H9 (cell line): ENCODE measurements at regions not wholly inside any gene's neighbourhood (a gene's known extent, or its start where the extent isn't known, plus 50 kb on each side); places are given as distances from the start of the nearest gene placed in this dataset.
"Not testable (repeated sequence)": the region's sequence is repeated elsewhere in the genome, so short reads cannot be mapped to it uniquely, and the experiment has no call there.

Experiments used
- DNase-seq: peaks from one replicate; pipeline ENCODE4 v3.0.0-alpha.2; 2017
- H2AFZ ChIP-seq: one replicate; pipeline ENCODE4 v1.6.1; 2013; ENCODE audit warnings: mild to moderate bottlenecking, low read length, control low read depth, moderate library complexity
- H2AK5ac ChIP-seq: 2 replicates; pipeline ENCODE4 v1.6.1; 2013; ENCODE audit warnings: low read length, control low read depth, mixed read lengths; ENCODE audit not compliant: insufficient read length
- H2BK120ac ChIP-seq: one replicate; pipeline ENCODE4 v1.6.1; 2013; ENCODE audit warnings: low read depth, mild to moderate bottlenecking, low read length, control low read depth, inconsistent platforms; ENCODE audit not compliant: poor library complexity, severe bottlenecking
- H2BK12ac ChIP-seq: 2 replicates; pipeline ENCODE4 v1.6.1; 2013; ENCODE audit warnings: low read length, control low read depth, mixed read lengths, low read depth; ENCODE audit not compliant: insufficient read length
- H2BK15ac ChIP-seq: 2 replicates; pipeline ENCODE4 v1.6.1; 2013; ENCODE audit warnings: low read depth, low read length, control low read depth
- H2BK20ac ChIP-seq: one replicate; pipeline ENCODE4 v1.6.1; 2013; ENCODE audit warnings: low read depth, mild to moderate bottlenecking, low read length, control low read depth, inconsistent platforms; ENCODE audit not compliant: poor library complexity, severe bottlenecking
- H2BK5ac ChIP-seq: 2 replicates; pipeline ENCODE4 v1.6.1; 2013; ENCODE audit warnings: low read length, control low read depth, mixed read lengths; ENCODE audit not compliant: insufficient read length
- H3K14ac ChIP-seq: 2 replicates; pipeline ENCODE4 v1.6.1; 2013; ENCODE audit warnings: low read length, control low read depth; ENCODE audit not compliant: insufficient read depth
- H3K18ac ChIP-seq: 2 replicates; pipeline ENCODE4 v1.6.1; 2013; ENCODE audit warnings: low read depth, mild to moderate bottlenecking, mixed read lengths, low read length, control low read depth; ENCODE audit not compliant: insufficient read length
- H3K23ac ChIP-seq: 2 replicates; pipeline ENCODE4 v1.6.1; 2013; ENCODE audit warnings: low read length, control low read depth, mixed read lengths, low read depth; ENCODE audit not compliant: insufficient read length
- H3K23me2 ChIP-seq: 2 replicates; pipeline ENCODE4 v1.6.1; 2013; ENCODE audit warnings: low read depth, mild to moderate bottlenecking, mixed read lengths, low read length, control low read depth; ENCODE audit not compliant: insufficient read length, poor library complexity, severe bottlenecking
- H3K27ac ChIP-seq: 2 replicates; pipeline ENCODE4 v1.5.1; 2013; ENCODE audit warnings: low read length, control low read depth, mixed read lengths, low read depth; ENCODE audit not compliant: insufficient read length
- H3K27me3 ChIP-seq: 2 replicates; pipeline ENCODE4 v1.6.1; 2013; ENCODE audit warnings: low read length, control low read depth, inconsistent platforms; ENCODE audit not compliant: insufficient read depth
- H3K4ac ChIP-seq: 2 replicates; pipeline ENCODE4 v1.6.1; 2013; ENCODE audit warnings: low read depth, mild to moderate bottlenecking, control low read depth, inconsistent platforms, low read length, moderate library complexity
- H3K4me1 ChIP-seq: 2 replicates; pipeline ENCODE4 v1.6.1; 2013; ENCODE audit warnings: low read length, control low read depth, inconsistent platforms; ENCODE audit not compliant: insufficient read depth
- H3K4me2 ChIP-seq: 2 replicates; pipeline ENCODE4 v1.6.1; 2013; ENCODE audit warnings: low read length, control low read depth, mixed read lengths; ENCODE audit not compliant: insufficient read length, insufficient read depth
- H3K56ac ChIP-seq: 2 replicates; pipeline ENCODE4 v1.6.1; 2013; ENCODE audit warnings: low read depth, mild to moderate bottlenecking, mixed read lengths, low read length, control low read depth; ENCODE audit not compliant: insufficient read length
- H3K79me1 ChIP-seq: 2 replicates; pipeline ENCODE4 v1.6.1; 2013; ENCODE audit warnings: low read depth, mild to moderate bottlenecking, moderate library complexity, low read length, control low read depth, inconsistent platforms; ENCODE audit not compliant: insufficient read depth, poor library complexity, severe bottlenecking
- H3K79me2 ChIP-seq: 2 replicates; pipeline ENCODE4 v1.6.1; 2013; ENCODE audit warnings: low read length, control low read depth, inconsistent platforms; ENCODE audit not compliant: insufficient read depth
- H3K9ac ChIP-seq: 2 replicates; pipeline ENCODE4 v1.6.1; 2013; ENCODE audit warnings: low read length, control low read depth, mixed read lengths; ENCODE audit not compliant: insufficient read length; ENCODE audit errors: extremely low read depth
- H3K9me3 ChIP-seq: one replicate; pipeline ENCODE4 v1.6.1; 2013; ENCODE audit warnings: low read depth, low read length, inconsistent platforms; ENCODE audit not compliant: control insufficient read depth
- H3T11ph ChIP-seq: one replicate; pipeline ENCODE4 v1.6.1; 2013; ENCODE audit warnings: mild to moderate bottlenecking, low read length, control low read depth, inconsistent platforms
- H4K20me1 ChIP-seq: one replicate; pipeline ENCODE4 v1.6.1; 2013; ENCODE audit not compliant: control insufficient read depth, insufficient read length, insufficient read depth
- H4K5ac ChIP-seq: 2 replicates; pipeline ENCODE4 v1.6.1; 2013; ENCODE audit warnings: low read depth, mild to moderate bottlenecking, mixed read lengths, low read length, control low read depth; ENCODE audit not compliant: insufficient read length
- H4K8ac ChIP-seq: replicated peaks from 2 replicates; pipeline ENCODE4 v1.6.1; 2013; ENCODE audit warnings: low read length, control low read depth, mixed read lengths, low read depth; ENCODE audit not compliant: insufficient read length
- H4K91ac ChIP-seq: 2 replicates; pipeline ENCODE4 v1.6.1; 2013; ENCODE audit warnings: low read depth, mild to moderate bottlenecking, moderate library complexity, mixed read lengths, low read length, control low read depth; ENCODE audit not compliant: insufficient read length
- H3K27ac Mint-ChIP-seq, 3 experiments: 2 replicates in 2 of 3; 3 replicates in 1 of 3; pipeline ENCODE4 v1.8.0; 2020 to 2021; ENCODE audit warnings: mixed read lengths in 3 of 3, mild to moderate bottlenecking in 1 of 3, moderate library complexity in 1 of 3
- H3K27me3 Mint-ChIP-seq: 2 replicates; pipeline ENCODE4 v1.8.0; 2021; ENCODE audit warnings: low read depth, mild to moderate bottlenecking, moderate library complexity, mixed read lengths
- H3K36me3 Mint-ChIP-seq, 3 experiments: 2 replicates in 2 of 3; 3 replicates in 1 of 3; pipeline ENCODE4 v1.8.0; 2020 to 2021; ENCODE audit warnings: low read depth in 3 of 3, mixed read lengths in 3 of 3; ENCODE audit not compliant: insufficient read depth in 1 of 3
- H3K4me1 Mint-ChIP-seq, 2 experiments: 2 replicates each; pipeline ENCODE4 v1.8.0; 2020; ENCODE audit warnings: mixed read lengths in 2 of 2
- H3K4me3 Mint-ChIP-seq, 2 experiments: 2 replicates in 1 of 2; 3 replicates in 1 of 2; pipeline ENCODE4 v1.8.0; 2020 to 2021; ENCODE audit warnings: mild to moderate bottlenecking in 2 of 2, mixed read lengths in 2 of 2, moderate library complexity in 1 of 2
- H3K9me3 Mint-ChIP-seq, 2 experiments: 2 replicates in 1 of 2; 3 replicates in 1 of 2; pipeline ENCODE4 v1.8.0; 2020; ENCODE audit warnings: mild to moderate bottlenecking in 2 of 2, mixed read lengths in 2 of 2, moderate library complexity in 1 of 2
- WGBS: extraction: QIAGEN DNeasy Blood & Tissue Kit; methylation state at CpG from one replicate; pipeline ENCODE4 v1.1.7; 2013; ENCODE audit warnings: missing lambda C conversion rate, low lambda C conversion rate, mixed read lengths; ENCODE audit not compliant: insufficient read length; ENCODE audit errors: extremely low coverage; 5-methylcytosine and 5-hydroxymethylcytosine counted together

- H3K27me3 Mint-ChIP-seq, H3T11ph ChIP-seq, H4K5ac ChIP-seq, H3K27ac Mint-ChIP-seq, H3K4me3 Mint-ChIP-seq, H2BK15ac ChIP-seq, H3K23ac ChIP-seq, H3K56ac ChIP-seq, H2AFZ ChIP-seq, H2BK12ac ChIP-seq, DNase-seq, H2BK120ac ChIP-seq, H3K79me2 ChIP-seq, H3K4ac ChIP-seq, H3K9ac ChIP-seq, H3K18ac ChIP-seq, H3K4me1 Mint-ChIP-seq, H3K27me3 ChIP-seq, H4K91ac ChIP-seq, H3K23me2 ChIP-seq, H2BK5ac ChIP-seq, H3K79me1 ChIP-seq, H2AK5ac ChIP-seq, H3K4me1 ChIP-seq, H2BK20ac ChIP-seq, H3K27ac ChIP-seq, H4K20me1 ChIP-seq, H3K14ac ChIP-seq, H4K8ac ChIP-seq, H3K4me2 ChIP-seq: not testable (repeated sequence)
- Mint-ChIP-seq H3K9me3 (peaks cover 89 to 94% of the 10 kb centered on the region in 2 experiments), H3K36me3 (peaks cover 4 to 27% (median 12%) of the 10 kb centered on the region in 3 experiments)
- H3K9me3 ChIP-seq = peaks cover 82% of the 10 kb centered on the region
- no CpG with 5 or more reads among the region's 6 CpGs for WGBS
These were observed 424.0 kb downstream of the TMEM121 start for GRCh38 chr14:105950364-105950892.
